ENCODE measurements at regions not wholly inside any gene's neighbourhood (a gene's known extent, or its start where the extent isn't known, plus 50 kb on each side); places are given as distances from the start of the nearest gene placed in this dataset.
A peak's percentile ranks its signal among the peaks of the same experiment; 100 is the strongest.

DNA sequence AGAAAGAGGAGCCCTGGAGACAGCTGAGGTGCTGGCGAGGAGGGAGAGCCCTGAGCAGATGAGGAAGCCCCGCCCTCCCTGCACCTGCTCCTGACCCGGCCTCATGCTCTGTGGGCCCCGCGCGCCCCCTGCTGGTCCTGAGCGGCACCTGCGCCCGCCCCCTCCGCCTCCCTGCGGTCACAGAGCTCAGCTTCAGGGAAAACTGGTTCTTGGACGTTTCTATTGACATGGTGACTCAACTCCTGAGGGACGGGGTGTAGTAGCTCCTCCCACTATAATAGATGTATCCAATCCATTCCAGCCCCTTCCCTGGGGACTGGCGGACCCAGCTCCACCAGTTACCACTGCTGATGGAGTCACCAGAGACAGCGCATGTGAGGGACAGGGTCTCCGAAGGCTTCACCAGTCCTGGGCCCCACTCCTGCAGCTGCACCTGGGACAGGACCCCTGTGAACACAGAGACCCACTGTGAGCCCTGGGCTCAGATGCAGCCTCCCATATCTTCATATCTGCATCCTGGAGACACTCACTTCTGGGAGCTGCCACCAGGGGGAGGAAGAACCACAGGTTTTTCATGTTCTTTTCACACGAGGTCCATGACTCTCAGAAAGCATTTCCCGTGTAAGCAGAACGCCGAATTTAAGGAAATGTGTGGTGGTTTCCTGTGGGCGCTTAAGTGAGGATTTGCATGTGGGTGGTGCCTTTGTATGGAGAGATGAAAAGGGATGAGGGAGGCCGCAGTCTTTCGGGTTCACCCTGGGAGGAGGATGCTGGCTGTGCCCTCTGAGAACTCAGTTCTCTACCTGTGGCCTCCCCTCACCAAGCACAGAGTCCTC is 1346.4 kb downstream of the TMEM121 start:
- DNase-seq: peak; percentile 50

DNA sequence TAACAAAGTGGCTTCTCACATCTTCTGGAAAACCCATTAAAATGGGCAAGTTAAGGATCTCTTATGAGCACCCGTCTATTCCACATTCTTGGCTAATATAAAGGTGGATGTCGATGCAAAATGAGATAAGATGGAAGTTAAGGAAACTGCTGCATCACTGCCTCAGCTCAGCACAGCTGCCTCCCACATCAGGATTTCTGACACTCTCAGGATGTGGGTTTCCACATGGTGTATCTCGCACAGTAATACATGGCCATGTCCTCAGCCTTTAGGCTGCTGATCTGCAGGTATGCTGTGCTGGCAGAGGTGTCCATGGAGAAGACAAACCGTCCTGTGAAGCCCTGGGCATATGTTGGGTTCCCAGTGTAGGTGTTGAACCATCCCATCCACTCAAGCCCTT is 1348.0 kb downstream of the TMEM121 start:
- peak; percentile 25 for DNase-seq

DNA sequence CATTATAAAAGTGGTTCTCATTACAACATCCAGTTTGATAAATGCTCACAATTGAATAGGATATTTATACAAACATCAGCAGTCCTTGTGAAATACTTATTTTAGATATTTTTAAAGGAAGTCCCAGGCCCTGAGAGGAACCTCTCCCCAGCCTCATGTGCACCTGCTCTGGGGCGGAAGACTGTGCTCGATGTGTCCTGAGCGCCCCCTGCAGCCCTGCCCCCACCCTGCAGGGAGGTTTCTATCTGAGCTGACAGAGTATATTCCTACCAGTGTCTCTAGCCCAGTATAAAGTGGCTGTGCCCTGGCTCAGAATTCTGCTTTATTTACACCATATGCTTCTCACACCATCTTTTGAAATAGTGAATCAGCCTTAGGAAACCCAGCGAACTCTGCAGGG is 1349.1 kb downstream of the TMEM121 start:
- peak; percentile 58 for DNase-seq

DNA sequence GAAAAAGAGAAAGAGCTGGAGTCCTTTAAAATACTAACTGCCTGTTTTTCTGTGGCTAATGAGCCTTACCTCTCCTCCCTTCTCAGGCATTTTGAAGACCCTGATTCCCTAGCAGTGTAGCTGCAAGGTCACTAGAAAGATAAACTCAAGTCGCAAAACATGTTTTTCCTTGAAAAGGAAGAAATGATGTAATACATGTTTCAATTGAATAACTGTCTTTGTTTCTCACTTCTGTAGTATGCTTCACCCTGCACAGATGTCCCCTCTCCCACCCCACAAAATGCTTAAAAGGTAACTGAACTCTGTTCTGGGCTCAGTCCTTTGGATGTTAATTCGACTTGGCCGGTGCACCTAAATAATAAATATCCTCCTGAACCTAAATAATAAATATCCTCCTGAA is 1350.3 kb downstream of the TMEM121 start:
- DNase-seq: peak; percentile 2

DNA sequence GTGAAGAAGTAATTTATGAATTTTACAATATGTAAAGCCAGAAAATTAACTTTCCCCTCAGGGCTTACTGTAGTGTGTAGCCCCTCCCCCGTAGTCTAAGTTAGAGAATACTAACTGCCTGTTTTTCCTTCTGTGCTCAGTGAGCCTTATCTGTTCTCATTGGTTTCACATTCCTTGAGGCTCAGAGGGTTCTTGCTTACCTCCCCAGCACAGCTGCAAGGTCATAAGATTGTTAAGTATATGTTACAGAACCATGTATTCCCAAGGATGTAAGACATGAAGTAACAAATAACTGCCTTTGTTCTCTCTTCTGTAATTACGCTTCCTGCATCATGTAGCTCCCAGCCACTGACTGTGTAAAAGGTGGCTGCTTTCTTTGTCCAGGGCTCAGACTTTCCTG is 1351.1 kb downstream of the TMEM121 start:
- peak; percentile 27 for DNase-seq

DNA sequence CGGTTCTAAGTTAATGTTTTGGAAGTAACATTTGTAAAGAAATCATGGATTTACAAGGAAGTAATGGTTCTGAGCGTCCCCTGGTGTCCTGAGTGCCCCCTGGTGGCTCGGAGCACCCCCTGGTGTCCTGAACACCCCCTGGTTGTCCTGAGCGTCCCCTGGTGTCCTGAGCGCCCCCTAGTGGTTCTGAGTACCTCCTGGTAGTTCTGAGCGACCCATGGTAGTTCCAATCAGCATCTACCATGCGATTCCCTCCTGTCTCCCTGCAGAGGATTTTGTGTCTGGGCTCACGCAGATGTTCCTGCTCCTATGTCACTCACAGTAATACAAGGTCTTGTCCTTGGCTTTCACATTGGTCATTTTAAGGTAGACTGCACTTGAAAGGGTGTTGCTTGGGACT is 1352.9 kb downstream of the TMEM121 start:
- DNase-seq: peak; percentile 12

DNA sequence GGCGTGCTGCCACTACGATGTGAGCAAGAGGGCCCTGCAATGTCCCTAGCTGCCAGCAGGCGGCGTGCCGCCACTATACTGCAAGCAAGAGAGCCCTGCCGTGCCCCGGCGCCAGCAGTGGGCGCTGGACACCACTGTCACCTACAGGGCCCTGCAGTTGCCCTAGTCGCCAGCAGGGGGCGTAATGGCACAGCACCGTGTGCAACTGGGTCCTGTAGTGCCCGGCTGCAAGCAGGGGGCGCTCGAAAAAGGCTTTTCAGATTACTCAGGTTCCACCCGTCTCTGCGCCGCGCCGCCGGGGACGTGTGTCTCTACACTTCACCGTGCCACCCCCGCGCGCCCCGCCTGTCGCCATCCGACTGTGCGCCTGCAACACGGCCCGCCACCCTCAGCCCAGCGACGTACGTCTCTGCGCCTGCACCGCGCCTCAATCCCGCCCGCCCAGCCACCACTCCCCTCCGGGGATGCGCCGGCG is 1356.9 kb downstream of the TMEM121 start:
- DNase-seq: no peak

All from GF-D8 (cell line).